HG02884 (cell line): ENCODE measurements at regions not wholly inside any gene's neighbourhood (a gene's known extent, or its start where the extent isn't known, plus 50 kb on each side); places are given as distances from the start of the nearest gene placed in this dataset.

ENCODE experiments used
- ATAC-seq: cut with Tn5 transposase; IDR thresholded peaks from one replicate; pipeline ENCODE4 v1.9.1; 2021; ENCODE audit warnings: mild to moderate bottlenecking, moderate library complexity; ENCODE audit not compliant: unreplicated experiment

- peak; percentile 81 for ATAC-seq
Observed at GRCh38 chr10:110395350-110396283, 90.9 kb upstream of the SMNDC1 start.

DNA sequence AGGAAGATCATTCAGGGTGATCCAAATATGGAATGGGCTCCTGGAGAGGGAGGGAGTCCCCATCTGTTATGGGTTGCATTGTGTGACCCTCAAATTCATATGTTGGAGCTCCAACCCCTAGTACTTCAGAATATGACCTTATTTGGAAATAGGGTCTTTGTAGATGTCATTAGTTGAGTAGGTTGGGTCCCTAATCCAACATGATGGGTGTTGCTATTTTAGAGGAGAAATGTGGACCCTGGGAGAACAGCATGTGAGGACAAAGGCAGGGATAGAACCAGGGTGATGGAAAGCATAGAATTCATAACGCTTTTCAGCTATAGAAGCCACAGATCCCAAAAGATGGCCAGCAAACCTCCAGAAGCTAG is 91.5 kb upstream of the SMNDC1 start:
- ATAC-seq = peak; percentile 3

GRCh38 chr10:110397856-110398255 is 93.1 kb upstream of the SMNDC1 start:
- no peak for ATAC-seq

DNA sequence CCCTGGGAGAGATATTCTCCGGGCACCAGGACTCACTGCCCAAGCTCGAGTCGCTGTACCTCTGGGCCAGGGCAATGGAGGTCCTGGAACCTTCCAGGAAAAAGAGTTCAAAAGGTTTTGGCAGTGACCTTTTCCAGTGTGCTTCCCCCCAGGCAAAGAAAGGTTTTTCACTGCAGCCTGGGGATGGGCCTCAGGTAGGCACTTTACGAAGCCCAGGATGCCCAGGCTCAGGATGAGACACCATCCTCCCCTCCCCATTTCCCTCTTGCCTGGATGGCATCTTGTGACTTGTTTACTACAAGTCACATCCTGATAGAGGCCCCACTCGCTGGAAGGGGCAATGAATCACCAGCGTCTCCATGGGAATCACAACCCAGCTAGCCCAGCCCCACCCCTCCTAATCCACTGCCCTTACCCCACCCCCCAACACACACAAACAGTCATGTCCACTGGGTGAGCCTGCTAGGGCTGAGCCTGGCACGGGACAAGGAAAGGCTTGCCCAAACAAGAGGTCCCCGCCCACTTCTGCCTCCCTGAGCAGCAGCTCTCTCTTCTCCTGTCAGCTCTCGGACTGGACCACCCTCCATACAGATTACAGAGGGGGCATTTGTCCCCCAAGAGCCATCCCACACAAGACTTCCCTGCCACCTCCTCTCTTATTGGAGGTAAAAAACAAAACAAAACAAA is 93.8 kb upstream of the SMNDC1 start:
- ATAC-seq = no peak

- ATAC-seq = no peak
Observed at GRCh38 chr10:110399106-110399964, 94.6 kb upstream of the SMNDC1 start.

DNA sequence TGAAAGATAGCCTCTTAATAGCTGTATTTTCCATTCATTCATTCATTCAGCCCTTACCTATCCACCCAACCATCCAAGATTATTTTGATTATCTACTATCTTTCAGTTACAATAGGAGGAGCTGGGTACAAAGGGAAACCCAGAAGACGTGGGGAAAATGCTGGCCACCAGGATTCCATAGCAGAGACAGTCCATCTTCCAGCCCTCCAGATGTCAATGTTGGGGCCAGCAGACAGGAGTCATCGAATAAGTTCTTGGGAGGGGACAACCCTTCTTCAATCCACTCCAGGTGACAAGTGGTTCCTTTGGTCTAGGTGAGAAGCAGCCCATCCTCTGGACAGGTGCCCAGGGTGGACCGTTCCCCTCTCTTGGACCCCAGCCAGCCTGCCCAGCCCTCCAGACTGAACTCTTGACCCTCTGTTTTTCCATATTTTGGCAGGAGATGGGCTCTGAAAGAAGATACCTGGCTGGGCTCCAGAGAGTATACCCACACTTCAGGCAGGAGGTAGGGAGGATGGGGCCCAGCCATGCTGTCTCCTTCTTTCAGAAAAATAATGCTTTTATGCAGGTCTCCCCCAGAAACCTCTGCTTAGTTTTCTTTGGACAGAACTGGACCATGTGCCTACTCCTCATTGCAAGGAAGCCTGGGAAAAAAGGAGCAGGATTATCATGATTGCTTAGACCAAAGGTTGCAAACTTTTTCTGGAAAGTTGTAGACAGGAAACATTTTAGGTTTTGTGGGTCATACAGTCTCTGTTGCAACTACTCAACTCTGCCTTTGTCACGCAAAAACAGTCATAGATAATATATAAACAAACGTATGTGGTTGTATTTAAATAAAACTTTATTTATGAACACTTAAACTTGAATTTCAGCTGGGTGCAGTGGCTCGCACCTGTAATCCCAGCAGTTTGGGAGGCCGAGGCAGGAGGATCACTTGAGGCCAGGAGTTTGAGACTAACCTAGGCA is 95.5 kb upstream of the SMNDC1 start:
- no peak for ATAC-seq

DNA sequence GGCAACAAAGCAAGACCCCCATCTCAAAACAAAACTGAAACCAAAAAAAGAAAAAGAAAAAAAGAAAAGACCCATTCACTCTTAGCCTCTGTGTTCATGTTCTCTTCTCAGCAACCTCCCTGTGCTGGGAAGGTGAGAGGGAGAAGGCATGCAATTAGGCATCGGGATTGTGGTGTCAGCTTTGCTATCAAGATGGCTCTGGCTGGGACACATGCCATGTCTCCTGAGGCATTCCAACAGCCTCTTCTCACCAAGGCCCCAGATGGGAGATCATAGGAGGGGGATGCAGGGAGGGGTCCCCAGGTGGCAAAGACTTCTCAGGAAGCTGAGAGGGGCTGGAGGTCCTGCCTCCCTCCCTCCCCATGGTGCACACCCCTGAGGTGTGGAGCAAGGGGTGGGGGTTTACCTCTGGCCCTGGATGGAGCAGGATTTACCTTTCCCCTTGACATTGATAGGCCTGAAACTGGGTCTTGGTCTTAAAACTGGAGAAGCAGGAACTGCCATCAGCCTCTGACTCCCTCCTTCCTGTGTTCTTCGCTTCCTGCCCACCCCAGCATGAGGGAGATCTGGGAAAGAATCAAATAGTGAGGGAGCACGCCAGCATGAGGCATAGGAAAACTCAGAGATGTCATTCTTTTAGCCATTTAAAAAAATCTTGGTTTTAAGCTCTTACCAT is 96.2 kb upstream of the DUSP5 start:
- no peak for ATAC-seq

GRCh38 chr10:110402077-110402416 is 95.7 kb upstream of the DUSP5 start:
- ATAC-seq = no peak

DNA sequence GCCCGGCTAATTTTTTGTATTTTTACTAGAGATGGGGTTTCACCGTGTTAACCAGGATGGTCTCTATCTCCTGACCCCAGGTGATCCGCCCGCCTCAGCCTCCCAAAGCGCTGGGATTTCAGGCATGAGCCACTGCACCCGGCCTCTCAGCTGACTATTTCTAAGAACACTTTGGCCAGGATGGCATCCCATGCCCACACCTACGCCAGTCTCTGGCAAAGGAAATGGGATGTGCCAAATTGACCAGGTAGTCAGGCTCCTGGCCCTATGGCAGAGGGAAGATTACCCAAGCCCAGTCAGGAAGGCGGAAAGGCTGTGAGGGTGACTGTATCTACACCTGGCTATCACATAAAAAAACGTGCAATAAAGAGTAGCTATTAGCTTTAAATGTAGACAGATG is 94.1 kb upstream of the DUSP5 start:
- ATAC-seq = no peak

DNA sequence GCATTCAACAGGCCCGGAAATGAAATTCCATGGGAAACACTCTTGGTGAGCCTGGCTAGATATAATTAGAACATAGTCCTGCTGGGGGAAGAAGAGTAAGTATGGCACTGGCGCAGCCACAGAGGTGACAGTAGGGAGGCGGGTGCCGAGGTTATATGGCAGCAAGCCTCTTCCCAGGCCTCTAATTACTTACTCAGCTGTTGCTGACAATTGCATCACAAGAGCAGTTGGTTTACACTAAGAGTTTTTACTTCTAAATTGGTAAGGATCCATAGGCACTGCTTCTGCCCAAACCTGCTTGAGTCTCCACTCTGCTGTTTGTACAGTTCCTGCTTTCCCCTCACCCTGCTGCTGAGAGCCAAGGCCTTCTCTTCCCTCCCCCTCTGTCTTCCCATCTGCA is 93.3 kb upstream of the DUSP5 start:
- ATAC-seq = no peak

GRCh38 chr10:110404825-110405224 is 92.9 kb upstream of the DUSP5 start:
- ATAC-seq = no peak

- no peak for ATAC-seq
Observed at GRCh38 chr10:110405380-110405779, 92.3 kb upstream of the DUSP5 start.

DNA sequence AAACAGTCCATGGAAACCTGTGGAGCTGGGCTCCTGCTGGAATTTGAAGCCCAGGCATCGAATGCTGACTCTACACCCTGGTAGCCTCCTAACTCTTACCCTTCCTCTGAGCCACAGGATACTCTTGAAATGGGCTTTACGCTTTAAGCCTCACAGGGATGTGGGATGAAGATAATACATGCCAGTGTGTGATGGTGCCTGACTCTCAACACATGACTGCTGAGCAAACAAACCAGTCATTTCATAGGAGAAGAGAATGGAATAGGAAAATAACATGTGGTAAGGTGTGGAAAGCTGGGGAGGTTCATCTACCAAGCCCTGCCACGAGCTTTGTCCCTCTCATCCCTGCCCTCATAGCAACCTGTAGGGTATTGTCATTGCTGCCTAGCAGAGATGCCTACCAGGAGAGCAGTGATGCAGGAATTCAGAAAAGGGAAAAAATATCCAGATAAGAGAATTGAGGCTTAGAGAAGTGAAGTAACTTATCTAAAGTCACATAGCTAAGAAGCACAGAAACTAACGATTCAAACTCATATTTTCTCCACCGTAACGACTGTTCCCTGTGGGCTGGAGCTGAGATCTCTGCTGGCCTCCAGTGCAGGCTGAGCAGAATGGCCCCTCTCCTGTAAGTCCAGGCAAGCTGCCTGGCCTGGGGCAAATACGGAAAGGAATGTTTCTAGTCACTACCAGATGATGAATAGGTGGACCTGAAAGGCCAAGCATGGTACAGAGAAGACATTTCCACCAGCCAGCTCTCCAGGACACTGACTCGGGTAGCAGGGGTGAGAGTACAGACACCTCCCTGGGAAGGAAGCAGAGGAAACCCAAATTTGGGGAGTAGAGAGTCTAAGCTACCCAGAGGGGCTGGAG is 90.2 kb upstream of the DUSP5 start:
- ATAC-seq = no peak

- ATAC-seq = no peak
Observed at GRCh38 chr10:110408203-110408871, 89.4 kb upstream of the DUSP5 start.

DNA sequence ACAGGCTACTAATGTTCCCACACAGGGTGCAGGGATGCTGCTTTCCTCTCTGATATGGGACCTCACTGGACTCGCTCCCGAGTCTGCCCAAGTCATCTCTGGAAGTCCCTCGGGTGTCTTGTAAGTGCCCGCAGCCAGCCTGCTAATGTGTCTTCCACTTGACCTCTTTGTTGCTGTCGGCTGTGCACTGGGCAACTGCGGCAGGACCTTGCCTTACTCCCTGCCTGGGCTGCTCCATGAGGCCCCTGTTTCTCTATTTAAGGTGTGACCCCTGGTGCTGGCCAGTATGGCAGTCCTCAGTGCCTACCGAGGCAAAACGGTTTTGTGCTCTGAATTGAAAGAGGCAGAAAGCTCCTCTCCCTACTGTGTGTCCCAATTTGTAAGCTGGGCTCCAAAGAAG is 88.8 kb upstream of the DUSP5 start:
- ATAC-seq = no peak

DNA sequence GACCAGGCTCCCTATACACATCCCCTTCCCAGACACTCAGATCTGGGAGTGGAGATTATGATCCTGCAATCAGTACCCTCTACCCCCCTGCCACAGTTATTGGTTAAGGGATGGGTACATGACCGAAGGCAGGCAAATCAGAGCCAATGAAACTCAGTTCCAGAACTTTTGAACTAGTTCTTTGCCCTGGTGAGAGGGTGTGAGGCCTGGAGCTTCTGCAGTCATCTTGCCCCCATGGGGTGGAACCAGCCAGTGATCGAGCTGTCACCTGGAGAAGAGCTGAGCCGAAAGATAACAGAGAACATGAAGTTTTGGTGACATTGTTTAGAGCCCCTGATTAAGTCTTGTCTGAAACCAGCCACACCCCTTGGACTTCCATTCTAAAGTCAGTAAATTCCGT is 88.2 kb upstream of the DUSP5 start:
- ATAC-seq = no peak

GRCh38 chr10:110409926-110410325 is 87.8 kb upstream of the DUSP5 start:
- ATAC-seq = no peak

DNA sequence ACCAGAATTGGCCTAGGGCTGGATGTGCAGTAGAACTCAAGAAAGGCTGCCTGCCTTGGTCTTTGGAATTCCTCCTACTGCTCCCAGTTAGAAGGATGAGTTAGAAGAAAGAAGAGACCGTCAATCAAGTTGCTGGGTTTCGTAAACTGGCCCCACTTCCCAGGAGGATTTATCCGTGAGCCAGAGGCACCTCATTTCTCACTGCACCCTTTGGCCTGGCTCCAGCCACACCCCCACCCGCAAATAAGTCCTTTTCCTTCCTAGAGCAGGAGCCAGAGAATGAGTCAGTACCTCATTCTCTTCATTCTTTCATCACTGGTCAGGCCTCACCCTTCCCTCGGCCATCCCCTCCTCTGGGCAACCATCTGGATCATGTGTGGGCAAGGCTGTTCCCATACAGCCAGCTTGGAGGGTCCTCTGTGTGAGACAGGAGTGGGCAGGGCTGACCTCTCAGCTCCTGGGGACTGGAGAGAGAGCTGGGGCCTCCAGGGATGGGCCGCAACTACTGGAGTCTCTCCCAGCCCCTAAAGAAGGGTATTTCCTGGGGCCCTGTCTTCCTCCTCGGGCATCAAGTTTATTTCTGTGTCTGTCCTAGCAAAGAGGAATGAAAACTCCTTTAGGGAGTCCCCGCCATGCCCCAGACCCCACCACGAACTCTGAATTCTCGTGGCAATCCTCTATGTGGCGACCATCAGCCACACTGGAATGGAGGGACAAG is 87.2 kb upstream of the DUSP5 start:
- no peak for ATAC-seq
